Naive B cell (primary cell): ENCODE measurements at regions not wholly inside any gene's neighbourhood (a gene's known extent, or its start where the extent isn't known, plus 50 kb on each side); places are given as distances from the start of the nearest gene placed in this dataset.

Source experiments
- ATAC-seq, 2 donors: fragments of 150-1000 bp; cut with Tn5 transposase; 2 replicates each; pipeline ENCODE4 v1.10.0; 2021; ENCODE audit warnings: low read depth in 2 of 2, mild to moderate bottlenecking in 2 of 2, moderate library complexity in 2 of 2
- DNase-seq: peaks from one replicate; pipeline ENCODE4 v3.0.0; 2022
- H3K27ac Mint-ChIP-seq, 6 donors: one replicate each; pipeline ENCODE4 v1.8.0; 2020 to 2022; ENCODE audit warnings: mild to moderate bottlenecking in 6 of 6, mixed read lengths in 6 of 6, moderate library complexity in 5 of 6, inconsistent platforms in 2 of 6
- H3K27me3 Mint-ChIP-seq, 3 donors: one replicate each; pipeline ENCODE4 v1.8.0; 2021 to 2022; ENCODE audit warnings: mixed read lengths in 3 of 3, mild to moderate bottlenecking in 1 of 3
- H3K36me3 Mint-ChIP-seq, 2 donors: one replicate each; pipeline ENCODE4 v1.8.0; 2020 to 2022; ENCODE audit warnings: mixed read lengths in 2 of 2, inconsistent platforms in 1 of 2, mild to moderate bottlenecking in 1 of 2
- H3K4me1 Mint-ChIP-seq, 3 donors: one replicate each; pipeline ENCODE4 v1.8.0; 2020 to 2022; ENCODE audit warnings: mixed read lengths in 3 of 3, inconsistent platforms in 1 of 3, mild to moderate bottlenecking in 1 of 3, moderate library complexity in 1 of 3
- H3K4me3 Mint-ChIP-seq, 8 donors: one replicate each; pipeline ENCODE4 v1.8.0; 2020 to 2022; ENCODE audit warnings: mild to moderate bottlenecking in 8 of 8, mixed read lengths in 8 of 8, moderate library complexity in 8 of 8, inconsistent platforms in 2 of 8
- H3K9me3 Mint-ChIP-seq, 7 donors: one replicate each; pipeline ENCODE4 v1.8.0; 2020 to 2022; ENCODE audit warnings: mixed read lengths in 7 of 7, mild to moderate bottlenecking in 5 of 7, inconsistent platforms in 2 of 7, moderate library complexity in 1 of 7

DNA sequence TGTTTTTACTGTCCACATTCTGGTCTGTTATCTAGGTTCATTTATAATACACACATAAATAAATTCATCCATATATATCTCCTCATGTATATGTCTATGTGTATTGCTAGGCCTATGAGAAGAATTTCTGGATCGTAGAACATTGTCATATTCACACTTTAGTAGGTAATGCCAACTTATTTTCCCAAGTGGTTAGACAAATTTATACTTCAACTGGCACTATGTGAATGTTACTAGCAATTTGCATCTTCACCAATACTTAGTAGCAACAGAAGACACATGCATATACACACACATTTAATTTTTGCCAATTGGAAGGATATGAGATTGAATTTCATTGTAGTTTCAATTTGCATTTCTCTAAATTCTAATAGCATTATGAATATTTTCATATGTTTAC, 365.1 kb downstream of the FSCB start:
- ATAC-seq (no peak), DNase-seq (no peak)
- no peak overlapping the region for H3K4me3 Mint-ChIP-seq
- H3K9me3 Mint-ChIP-seq = peaks cover 0 to 9% (median 0%) of the 10 kb centered on the region in 7 donors
- H3K4me1 Mint-ChIP-seq = no peaks in the 10 kb centered on the region
- no peaks in the 10 kb centered on the region for H3K36me3 Mint-ChIP-seq
- no peak overlapping the region for H3K27ac Mint-ChIP-seq
- H3K27me3 Mint-ChIP-seq = no peaks in the 10 kb centered on the region

DNA sequence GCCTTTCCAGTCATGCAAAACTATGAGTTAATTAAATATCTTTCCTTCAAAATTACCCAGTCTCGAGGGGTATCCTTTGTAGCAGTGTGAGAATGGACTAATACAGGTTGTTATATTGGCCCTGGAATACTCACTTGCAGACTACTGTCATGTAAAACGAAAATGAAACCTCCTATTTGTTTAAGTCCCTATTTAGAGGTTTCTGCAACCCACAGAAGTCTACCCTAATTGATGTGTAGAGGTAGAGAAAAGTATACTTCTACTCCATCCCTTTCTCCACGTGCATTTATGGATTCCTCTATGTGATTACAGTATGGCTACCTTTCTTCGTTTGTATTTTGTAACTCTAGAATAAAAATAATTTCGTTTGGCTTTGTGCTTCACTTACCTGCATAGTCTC, 371.1 kb downstream of the FSCB start:
- Mint-ChIP-seq H3K27ac (no peak overlapping the region), H3K4me1 (no peaks in the 10 kb centered on the region), H3K27me3 (no peaks in the 10 kb centered on the region), H3K4me3 (no peak overlapping the region), H3K9me3 (peaks cover 0 to 6% (median 3%) of the 10 kb centered on the region in 7 donors), H3K36me3 (no peaks in the 10 kb centered on the region)
- DNase-seq (no peak), ATAC-seq (no peak)

DNA sequence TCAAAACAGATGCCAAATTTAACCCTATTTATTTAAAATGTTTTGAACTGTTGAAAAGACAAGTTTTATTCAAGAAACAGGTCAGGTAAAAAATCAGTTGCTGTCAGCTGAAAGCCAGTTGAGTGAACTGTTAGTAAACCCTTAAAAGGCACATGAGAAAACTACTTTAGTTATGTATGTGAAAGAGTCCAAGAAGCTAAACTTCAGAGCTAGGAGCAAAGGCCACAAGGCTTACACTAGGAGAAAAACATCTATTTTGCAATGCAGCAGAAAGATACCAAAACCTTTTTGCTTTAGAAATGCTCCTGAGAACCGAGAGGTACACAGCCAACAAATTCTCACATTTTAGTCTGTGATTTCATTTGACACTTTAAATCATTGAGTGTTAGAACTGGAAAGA, 375.2 kb downstream of the FSCB start:
- Mint-ChIP-seq H3K9me3 (peaks cover 0 to 5% (median 0%) of the 10 kb centered on the region in 7 donors), H3K27me3 (no peaks in the 10 kb centered on the region), H3K4me1 (no peaks in the 10 kb centered on the region), H3K4me3 (no peak overlapping the region), H3K27ac (no peak overlapping the region), H3K36me3 (no peaks in the 10 kb centered on the region)
- DNase-seq (no peak), ATAC-seq (no peak)

- ATAC-seq (no peak), DNase-seq (no peak)
- peaks cover 4 to 14% (median 9%) of the 10 kb centered on the region in 7 donors for H3K9me3 Mint-ChIP-seq
- H3K27ac Mint-ChIP-seq = no peak overlapping the region
- no peaks in the 10 kb centered on the region for H3K27me3 Mint-ChIP-seq
- H3K4me3 Mint-ChIP-seq = no peak overlapping the region
- no peaks in the 10 kb centered on the region for H3K4me1 Mint-ChIP-seq
- no peaks in the 10 kb centered on the region for H3K36me3 Mint-ChIP-seq
Measured at GRCh38 chr14:44113769-44114730, 393.0 kb downstream of the FSCB start.

GRCh38 chr14:44112774-44113460, 394.2 kb downstream of the FSCB start:
- no peaks in the 10 kb centered on the region for H3K4me1 Mint-ChIP-seq

DNA sequence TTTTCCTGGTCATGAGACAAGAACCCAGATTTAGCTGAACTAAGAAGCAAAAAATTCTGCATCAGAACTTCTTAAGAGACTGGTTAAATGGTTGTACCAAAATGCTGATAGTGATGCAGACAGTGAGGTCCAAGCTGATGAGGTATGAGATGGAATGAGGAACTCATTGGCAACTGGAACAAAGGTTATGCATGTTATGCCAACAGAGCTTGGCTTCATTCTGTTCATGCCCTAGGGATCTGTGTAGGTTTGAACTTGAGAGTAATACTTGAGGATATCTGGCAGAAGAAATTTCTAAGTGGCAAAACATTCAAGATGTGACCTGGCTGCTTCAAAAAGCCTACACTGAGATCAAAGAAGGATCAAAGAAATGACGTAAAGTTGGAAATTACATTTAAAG, 398.0 kb downstream of the FSCB start:
- H3K4me1 Mint-ChIP-seq = no peaks in the 10 kb centered on the region
- H3K9me3 Mint-ChIP-seq = peaks cover 4 to 16% (median 8%) of the 10 kb centered on the region in 7 donors
- ATAC-seq (no peak), DNase-seq (no peak)
- H3K4me3 Mint-ChIP-seq = no peak overlapping the region
- H3K36me3 Mint-ChIP-seq = no peaks in the 10 kb centered on the region
- no peak overlapping the region for H3K27ac Mint-ChIP-seq
- H3K27me3 Mint-ChIP-seq = no peaks in the 10 kb centered on the region

More at GRCh38 chr14:44112774-44113460, 394.2 kb downstream of the FSCB start:
- Mint-ChIP-seq H3K36me3 (no peaks in the 10 kb centered on the region), H3K4me3 (no peak overlapping the region), H3K27me3 (no peaks in the 10 kb centered on the region), H3K27ac (no peak overlapping the region), H3K9me3 (peaks cover 2 to 18% (median 9%) of the 10 kb centered on the region in 7 donors)
- ATAC-seq = no peak
- no peak for DNase-seq

- Mint-ChIP-seq H3K9me3 (peaks cover 4 to 16% (median 8%) of the 10 kb centered on the region in 7 donors), H3K4me1 (no peaks in the 10 kb centered on the region), H3K36me3 (no peaks in the 10 kb centered on the region), H3K27me3 (no peaks in the 10 kb centered on the region), H3K4me3 (no peak overlapping the region), H3K27ac (no peak overlapping the region)
- ATAC-seq = no peak
- no peak for DNase-seq
Measured at GRCh38 chr14:44108601-44109000, 398.5 kb downstream of the FSCB start.

DNA sequence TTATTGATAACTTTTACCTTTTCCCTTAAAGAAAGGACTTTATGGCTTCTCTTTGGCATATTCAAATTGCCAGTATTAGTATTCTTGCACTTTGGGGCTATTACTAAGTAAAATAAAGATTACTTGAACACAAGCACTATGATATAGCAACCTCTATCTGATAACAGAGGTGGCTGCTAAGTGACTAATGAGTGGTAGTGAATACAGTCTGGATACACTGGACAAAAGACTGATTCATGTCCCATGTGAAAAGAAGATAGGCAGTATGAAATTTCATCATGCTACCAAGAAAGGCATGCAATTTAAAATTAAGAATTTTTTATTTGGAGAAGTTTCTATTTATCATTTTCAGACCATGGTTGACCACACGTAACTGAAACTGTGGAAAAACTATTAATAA, 399.9 kb downstream of the FSCB start:
- no peaks in the 10 kb centered on the region for H3K27me3 Mint-ChIP-seq
- H3K4me3 Mint-ChIP-seq = no peak overlapping the region
- H3K27ac Mint-ChIP-seq = no peak overlapping the region
- no peak for ATAC-seq
- H3K4me1 Mint-ChIP-seq = no peaks in the 10 kb centered on the region
- H3K9me3 Mint-ChIP-seq = peaks cover 4 to 16% (median 8%) of the 10 kb centered on the region in 7 donors
- H3K36me3 Mint-ChIP-seq = no peaks in the 10 kb centered on the region
- DNase-seq = no peak

- Mint-ChIP-seq H3K36me3 (no peaks in the 10 kb centered on the region), H3K9me3 (peaks cover 1 to 20% (median 4%) of the 10 kb centered on the region in 7 donors), H3K4me1 (no peaks in the 10 kb centered on the region), H3K27ac (no peak overlapping the region), H3K27me3 (no peaks in the 10 kb centered on the region), H3K4me3 (no peak overlapping the region)
- ATAC-seq (no peak), DNase-seq (no peak)
Measured at GRCh38 chr14:44099743-44100488, 407.2 kb downstream of the FSCB start.

DNA sequence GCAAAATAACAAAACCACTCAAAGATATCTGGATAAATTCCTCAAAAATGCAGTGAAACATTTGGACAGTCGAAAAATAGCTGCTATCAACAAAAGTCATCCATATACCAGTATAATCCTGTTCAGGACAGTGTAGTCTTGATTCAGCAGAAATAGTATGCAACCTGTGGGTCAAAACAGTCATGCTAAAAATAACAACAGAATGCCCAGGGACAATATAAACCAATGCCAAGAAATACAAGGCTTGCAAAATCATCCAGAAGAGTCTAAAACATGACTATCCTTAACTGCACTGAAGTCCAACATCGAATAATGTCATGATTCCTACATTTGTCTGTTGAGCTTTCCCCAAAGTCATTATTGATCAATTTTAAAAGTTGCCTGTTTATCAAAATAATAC, 425.9 kb downstream of the FSCB start:
- H3K27ac Mint-ChIP-seq = no peak overlapping the region
- no peak for DNase-seq
- no peak for ATAC-seq
- H3K36me3 Mint-ChIP-seq = no peaks in the 10 kb centered on the region
- no peak overlapping the region for H3K4me3 Mint-ChIP-seq
- no peaks in the 10 kb centered on the region for H3K4me1 Mint-ChIP-seq
- no peaks in the 10 kb centered on the region for H3K27me3 Mint-ChIP-seq
- peaks cover 2 to 23% (median 6%) of the 10 kb centered on the region in 7 donors for H3K9me3 Mint-ChIP-seq

- DNase-seq = no peak
- Mint-ChIP-seq H3K36me3 (no peaks in the 10 kb centered on the region), H3K9me3 (peaks cover 0 to 7% (median 0%) of the 10 kb centered on the region in 7 donors), H3K27ac (no peak overlapping the region), H3K4me1 (no peaks in the 10 kb centered on the region), H3K27me3 (no peaks in the 10 kb centered on the region), H3K4me3 (no peak overlapping the region)
- ATAC-seq = no peak
Measured at GRCh38 chr14:44070046-44070445, 437.0 kb downstream of the FSCB start.

- H3K36me3 Mint-ChIP-seq = no peaks in the 10 kb centered on the region
Measured at GRCh38 chr14:44053422-44053821, 453.7 kb downstream of the FSCB start.

GRCh38 chr14:44041700-44042099, 465.4 kb downstream of the FSCB start:
- H3K9me3 Mint-ChIP-seq = peaks cover 6 to 29% (median 15%) of the 10 kb centered on the region in 7 donors
- no peaks in the 10 kb centered on the region for H3K36me3 Mint-ChIP-seq
- no peaks in the 10 kb centered on the region for H3K27me3 Mint-ChIP-seq
- H3K4me1 Mint-ChIP-seq = no peaks in the 10 kb centered on the region
- H3K4me3 Mint-ChIP-seq = no peak overlapping the region
- no peak overlapping the region for H3K27ac Mint-ChIP-seq
- no peak for DNase-seq
- ATAC-seq = peak; percentile 21 to 46

More at GRCh38 chr14:44053422-44053821, 453.7 kb downstream of the FSCB start:
- Mint-ChIP-seq H3K27me3 (no peaks in the 10 kb centered on the region), H3K4me3 (no peak overlapping the region), H3K9me3 (peaks cover 0 to 4% (median 0%) of the 10 kb centered on the region in 7 donors), H3K27ac (no peak overlapping the region), H3K4me1 (no peaks in the 10 kb centered on the region)
- ATAC-seq = no peak
- no peak for DNase-seq
